ENCODE measurements at regions not wholly inside any gene's neighbourhood (a gene's known extent, or its start where the extent isn't known, plus 50 kb on each side); places are given as distances from the start of the nearest gene placed in this dataset.

DNA sequence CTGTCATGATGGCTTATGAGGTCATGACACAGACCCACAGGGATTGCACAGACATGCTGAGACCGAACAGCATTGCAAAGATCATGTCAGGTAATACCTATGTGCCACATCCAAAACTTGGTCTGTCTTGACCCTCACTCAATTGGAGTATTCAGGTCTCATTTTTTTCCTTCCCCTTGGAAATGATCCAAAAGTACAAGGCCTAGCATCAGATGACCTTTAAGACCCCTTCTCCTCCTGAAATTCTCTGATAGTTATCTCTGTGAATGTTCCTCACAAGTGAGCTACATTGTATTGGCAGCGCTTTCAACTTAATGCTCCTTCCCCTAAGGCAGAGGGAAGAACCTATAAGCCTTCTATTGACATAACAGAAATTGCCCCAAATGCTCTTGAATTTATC lies 507.4 kb upstream of the JARID2 start:
- no peak for TF ChIP-seq SIN3A (IDR thresholded peaks at IDR 0.05; ENCODE audit: borderline replicate concordance, insufficient read depth, low read length)

DNA sequence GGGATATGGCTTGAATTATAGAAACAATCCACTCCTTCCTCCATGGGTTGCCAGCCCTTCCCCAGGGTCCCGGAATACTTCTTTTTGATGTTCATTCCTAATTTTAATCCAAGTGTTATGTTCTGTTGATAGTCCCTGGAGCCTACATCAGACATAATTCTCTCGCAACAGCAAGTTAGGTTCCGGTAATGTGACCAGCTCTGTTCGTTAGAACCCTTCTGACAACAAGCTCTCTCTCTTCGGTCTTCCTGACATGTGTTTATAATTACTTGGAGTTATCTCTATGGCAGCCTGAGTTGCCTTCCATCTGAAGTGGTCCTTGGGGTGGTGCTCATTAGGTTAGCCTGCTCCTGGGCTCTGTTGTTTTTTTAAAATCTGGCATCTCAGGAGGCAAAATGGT lies 506.9 kb upstream of the JARID2 start:
- TF ChIP-seq SIN3A (IDR thresholded peaks at IDR 0.05; ENCODE audit: borderline replicate concordance, insufficient read depth, low read length) (no peak), TAF1 (IDR thresholded peaks at IDR 0.05; ENCODE audit: borderline replicate concordance, insufficient read depth, low read length) (no peak), POLR2AphosphoS5 (IDR thresholded peaks at IDR 0.05; ENCODE audit: low read depth, low read length) (no peak), FOXP2 (optimal IDR thresholded peaks at IDR 0.05; ENCODE audit: borderline replicate concordance, extremely low read depth, extremely low read length, insufficient read depth) (no peak)
- TF ChIP-seq, protein P1, sequence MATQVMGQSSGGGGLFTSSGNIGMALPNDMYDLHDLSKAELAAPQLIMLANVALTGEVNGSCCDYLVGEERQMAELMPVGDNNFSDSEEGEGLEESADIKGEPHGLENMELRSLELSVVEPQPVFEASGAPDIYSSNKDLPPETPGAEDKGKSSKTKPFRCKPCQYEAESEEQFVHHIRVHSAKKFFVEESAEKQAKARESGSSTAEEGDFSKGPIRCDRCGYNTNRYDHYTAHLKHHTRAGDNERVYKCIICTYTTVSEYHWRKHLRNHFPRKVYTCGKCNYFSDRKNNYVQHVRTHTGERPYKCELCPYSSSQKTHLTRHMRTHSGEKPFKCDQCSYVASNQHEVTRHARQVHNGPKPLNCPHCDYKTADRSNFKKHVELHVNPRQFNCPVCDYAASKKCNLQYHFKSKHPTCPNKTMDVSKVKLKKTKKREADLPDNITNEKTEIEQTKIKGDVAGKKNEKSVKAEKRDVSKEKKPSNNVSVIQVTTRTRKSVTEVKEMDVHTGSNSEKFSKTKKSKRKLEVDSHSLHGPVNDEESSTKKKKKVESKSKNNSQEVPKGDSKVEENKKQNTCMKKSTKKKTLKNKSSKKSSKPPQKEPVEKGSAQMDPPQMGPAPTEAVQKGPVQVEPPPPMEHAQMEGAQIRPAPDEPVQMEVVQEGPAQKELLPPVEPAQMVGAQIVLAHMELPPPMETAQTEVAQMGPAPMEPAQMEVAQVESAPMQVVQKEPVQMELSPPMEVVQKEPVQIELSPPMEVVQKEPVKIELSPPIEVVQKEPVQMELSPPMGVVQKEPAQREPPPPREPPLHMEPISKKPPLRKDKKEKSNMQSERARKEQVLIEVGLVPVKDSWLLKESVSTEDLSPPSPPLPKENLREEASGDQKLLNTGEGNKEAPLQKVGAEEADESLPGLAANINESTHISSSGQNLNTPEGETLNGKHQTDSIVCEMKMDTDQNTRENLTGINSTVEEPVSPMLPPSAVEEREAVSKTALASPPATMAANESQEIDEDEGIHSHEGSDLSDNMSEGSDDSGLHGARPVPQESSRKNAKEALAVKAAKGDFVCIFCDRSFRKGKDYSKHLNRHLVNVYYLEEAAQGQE (IDR thresholded peaks at IDR 0.05; ENCODE audit: insufficient read depth in 1 of 2, low read depth in 2 of 2, low read length in 2 of 2): 0 out of 4 replicates have a peak, but pooled peaks of 1 of the 2 experiments have one; percentile 19

DNA sequence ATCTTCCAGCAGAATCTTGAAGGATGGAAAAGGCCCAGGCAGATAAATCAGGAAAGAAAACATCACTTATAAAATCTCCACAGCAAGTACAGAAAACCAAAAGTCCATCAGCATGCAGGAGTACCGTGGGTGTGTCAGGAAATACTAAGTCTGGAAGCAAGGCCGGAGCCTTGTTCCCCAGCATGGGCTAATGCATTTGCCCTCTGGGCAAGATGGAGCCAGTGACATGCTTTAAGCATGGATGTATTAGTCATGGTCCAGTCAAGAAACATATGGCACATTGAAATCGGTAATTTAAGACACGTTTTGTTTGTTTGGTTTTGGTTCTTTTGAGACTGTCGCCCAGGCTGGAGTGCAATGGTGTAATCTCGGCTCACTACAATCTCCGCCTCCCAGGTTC lies 506.0 kb upstream of the JARID2 start:
- no peak for TF ChIP-seq TAF1 (IDR thresholded peaks at IDR 0.05; ENCODE audit: borderline replicate concordance, insufficient read depth, low read length)
- no peak for TF ChIP-seq POLR2AphosphoS5 (IDR thresholded peaks at IDR 0.05; ENCODE audit: low read depth, low read length)
- no peak for TF ChIP-seq FOXP2 (optimal IDR thresholded peaks at IDR 0.05; ENCODE audit: borderline replicate concordance, extremely low read depth, extremely low read length, insufficient read depth)
- TF ChIP-seq, protein P1 (IDR thresholded peaks at IDR 0.05; ENCODE audit: insufficient read depth in 1 of 2, low read depth in 2 of 2, low read length in 2 of 2): no peak
- TF ChIP-seq SIN3A (IDR thresholded peaks at IDR 0.05; ENCODE audit: borderline replicate concordance, insufficient read depth, low read length): no peak

DNA sequence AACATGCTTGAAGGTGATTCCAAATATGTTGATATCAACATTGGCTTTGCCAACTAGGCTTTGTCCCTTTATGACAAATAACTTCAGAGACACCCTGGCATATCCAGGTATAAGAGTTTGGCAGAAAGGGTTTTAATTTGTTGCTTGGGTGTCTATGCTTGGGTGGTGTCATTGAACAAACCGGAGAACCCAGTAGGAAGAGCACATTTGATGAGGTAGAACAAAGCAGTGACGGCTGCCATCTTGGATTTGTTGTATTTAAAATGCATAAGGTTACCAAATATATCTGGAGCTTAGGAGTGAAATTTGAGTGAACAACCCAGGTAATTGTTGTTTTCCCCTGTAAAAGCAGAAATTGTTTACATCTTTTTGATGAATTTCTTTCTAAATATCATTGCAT lies 503.7 kb upstream of the JARID2 start:
- TF ChIP-seq FOXP2 (optimal IDR thresholded peaks at IDR 0.05; ENCODE audit: borderline replicate concordance, extremely low read depth, extremely low read length, insufficient read depth): no peak
- TF ChIP-seq, protein P1 (IDR thresholded peaks at IDR 0.05; ENCODE audit: insufficient read depth in 1 of 2, low read depth in 2 of 2, low read length in 2 of 2): no peak
- TF ChIP-seq TAF1 (IDR thresholded peaks at IDR 0.05; ENCODE audit: borderline replicate concordance, insufficient read depth, low read length): no peak
- TF ChIP-seq SIN3A (IDR thresholded peaks at IDR 0.05; ENCODE audit: borderline replicate concordance, insufficient read depth, low read length): no peak
- no peak for TF ChIP-seq POLR2AphosphoS5 (IDR thresholded peaks at IDR 0.05; ENCODE audit: low read depth, low read length)

DNA sequence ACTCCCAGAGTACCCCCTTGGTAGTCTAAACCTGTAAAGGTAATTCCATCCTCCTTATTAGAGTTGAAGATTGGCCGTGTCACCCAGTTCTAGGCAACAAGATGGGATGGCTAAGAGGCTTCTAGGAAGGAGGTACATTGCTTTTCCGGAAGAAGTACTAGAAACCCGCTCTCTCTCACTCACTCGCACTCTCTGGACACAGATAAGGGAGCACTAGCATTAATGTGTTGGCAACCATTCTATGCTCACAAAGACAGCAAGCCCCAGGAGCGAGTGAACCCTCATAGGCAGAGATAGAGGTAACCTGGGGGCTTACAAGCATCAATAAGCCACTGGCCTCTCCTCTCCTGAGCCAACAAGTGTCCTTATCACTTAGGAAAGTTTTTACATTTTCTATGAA lies 503.2 kb upstream of the JARID2 start:
- TF ChIP-seq SIN3A (IDR thresholded peaks at IDR 0.05; ENCODE audit: borderline replicate concordance, insufficient read depth, low read length) (no peak), POLR2AphosphoS5 (IDR thresholded peaks at IDR 0.05; ENCODE audit: low read depth, low read length) (no peak), TAF1 (IDR thresholded peaks at IDR 0.05; ENCODE audit: borderline replicate concordance, insufficient read depth, low read length) (no peak), FOXP2 (optimal IDR thresholded peaks at IDR 0.05; ENCODE audit: borderline replicate concordance, extremely low read depth, extremely low read length, insufficient read depth) (no peak)
- TF ChIP-seq, protein P1 (IDR thresholded peaks at IDR 0.05; ENCODE audit: insufficient read depth in 1 of 2, low read depth in 2 of 2, low read length in 2 of 2): no peak
